ENCODE measurements at regions not wholly inside any gene's neighbourhood (a gene's known extent, or its start where the extent isn't known, plus 50 kb on each side); places are given as distances from the start of the nearest gene placed in this dataset.

DNA sequence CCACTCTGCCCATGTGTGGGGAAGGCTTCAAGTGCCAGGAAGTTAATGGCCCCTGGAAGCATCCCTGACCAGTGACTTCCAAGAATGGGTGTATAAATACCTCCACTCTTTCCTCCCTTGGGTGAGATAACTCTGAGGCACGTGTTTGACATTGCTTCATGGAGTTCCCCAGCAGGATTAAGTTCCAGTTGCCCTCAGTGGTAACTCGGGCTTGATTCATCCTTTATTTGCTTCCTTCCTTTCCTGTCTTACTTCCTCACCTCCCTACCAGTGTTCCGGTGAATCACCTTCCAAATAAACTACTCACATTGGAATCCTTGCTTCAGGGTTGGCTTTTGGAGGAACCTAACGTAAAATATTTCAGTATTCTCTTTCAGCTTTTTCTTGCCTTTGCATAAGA lies 84.6 kb upstream of the JAG1 start:
- Histone ChIP-seq H3K4me3 (no peak overlapping the region), H3K9me3 (ENCODE audit: low read depth) (no peaks in the 10 kb centered on the region), H3K9ac (no peak overlapping the region), H3K27me3 (no peaks in the 10 kb centered on the region), H3K79me2 (ENCODE audit: low read depth) (no peaks in the 10 kb centered on the region), H4K20me1 (ENCODE audit: low read depth) (no peaks in the 10 kb centered on the region), H2AFZ (replicated peaks) (no peak overlapping the region), H3F3A (ENCODE audit: low read depth) (no peaks in the 10 kb centered on the region), H3K4me1 (peaks cover 8% of the 10 kb centered on the region), H3K36me3 (no peaks in the 10 kb centered on the region), H3K4me2 (no peak overlapping the region), H3K27ac (no peak overlapping the region)
- no peaks in the 10 kb centered on the region for H3K36me3 Mint-ChIP-seq
- peaks cover 13% of the 10 kb centered on the region for H3K4me1 Mint-ChIP-seq
- no peaks in the 10 kb centered on the region for H3K9me3 Mint-ChIP-seq
- H3K27ac Mint-ChIP-seq: no peak overlapping the region
- peaks cover 3% of the 10 kb centered on the region for H3K27me3 Mint-ChIP-seq (ENCODE audit: insufficient read depth, low read depth)
- TF ChIP-seq EZH2phosphoT487 (IDR thresholded peaks at IDR 0.05): no peak
- no peak for TF ChIP-seq EZH2 (IDR thresholded peaks at IDR 0.05)
- TF ChIP-seq, protein P1, sequence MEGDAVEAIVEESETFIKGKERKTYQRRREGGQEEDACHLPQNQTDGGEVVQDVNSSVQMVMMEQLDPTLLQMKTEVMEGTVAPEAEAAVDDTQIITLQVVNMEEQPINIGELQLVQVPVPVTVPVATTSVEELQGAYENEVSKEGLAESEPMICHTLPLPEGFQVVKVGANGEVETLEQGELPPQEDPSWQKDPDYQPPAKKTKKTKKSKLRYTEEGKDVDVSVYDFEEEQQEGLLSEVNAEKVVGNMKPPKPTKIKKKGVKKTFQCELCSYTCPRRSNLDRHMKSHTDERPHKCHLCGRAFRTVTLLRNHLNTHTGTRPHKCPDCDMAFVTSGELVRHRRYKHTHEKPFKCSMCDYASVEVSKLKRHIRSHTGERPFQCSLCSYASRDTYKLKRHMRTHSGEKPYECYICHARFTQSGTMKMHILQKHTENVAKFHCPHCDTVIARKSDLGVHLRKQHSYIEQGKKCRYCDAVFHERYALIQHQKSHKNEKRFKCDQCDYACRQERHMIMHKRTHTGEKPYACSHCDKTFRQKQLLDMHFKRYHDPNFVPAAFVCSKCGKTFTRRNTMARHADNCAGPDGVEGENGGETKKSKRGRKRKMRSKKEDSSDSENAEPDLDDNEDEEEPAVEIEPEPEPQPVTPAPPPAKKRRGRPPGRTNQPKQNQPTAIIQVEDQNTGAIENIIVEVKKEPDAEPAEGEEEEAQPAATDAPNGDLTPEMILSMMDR (IDR thresholded peaks at IDR 0.05): no peak
- no peak overlapping the region for H3K4me3 Mint-ChIP-seq
- no peak for DNase-seq (ENCODE audit: low spot score)

- Histone ChIP-seq H3K36me3 (no peaks in the 10 kb centered on the region), H2AFZ (replicated peaks) (no peak overlapping the region), H3K4me3 (no peak overlapping the region), H3K9ac (no peak overlapping the region), H3K27me3 (peaks cover 9% of the 10 kb centered on the region), H3K79me2 (ENCODE audit: low read depth) (no peaks in the 10 kb centered on the region), H3K4me1 (peaks cover 8% of the 10 kb centered on the region), H3F3A (ENCODE audit: low read depth) (no peaks in the 10 kb centered on the region), H3K4me2 (no peak overlapping the region), H4K20me1 (ENCODE audit: low read depth) (no peaks in the 10 kb centered on the region), H3K27ac (no peak overlapping the region), H3K9me3 (ENCODE audit: low read depth) (no peaks in the 10 kb centered on the region)
- no peak for DNase-seq (ENCODE audit: low spot score)
- Mint-ChIP-seq H3K4me3 (no peak overlapping the region), H3K9me3 (peaks cover 5% of the 10 kb centered on the region), H3K36me3 (no peaks in the 10 kb centered on the region), H3K27me3 (ENCODE audit: insufficient read depth, low read depth) (no peaks in the 10 kb centered on the region), H3K27ac (no peak overlapping the region), H3K4me1 (peaks cover 17% of the 10 kb centered on the region)
- TF ChIP-seq EZH2 (IDR thresholded peaks at IDR 0.05) (no peak), EZH2phosphoT487 (IDR thresholded peaks at IDR 0.05) (no peak)
- TF ChIP-seq, protein P1 (IDR thresholded peaks at IDR 0.05): no peak
These were observed 87.4 kb upstream of the JAG1 start for GRCh38 chr20:10761232-10761631.

GRCh38 chr20:10761786-10762185 lies 88.0 kb upstream of the JAG1 start:
- no peaks in the 10 kb centered on the region for H3K27me3 Mint-ChIP-seq (ENCODE audit: insufficient read depth, low read depth)
- Histone ChIP-seq H2AFZ (replicated peaks) (no peak overlapping the region), H4K20me1 (ENCODE audit: low read depth) (no peaks in the 10 kb centered on the region), H3K9ac (no peak overlapping the region), H3K9me3 (ENCODE audit: low read depth) (no peaks in the 10 kb centered on the region), H3K36me3 (no peaks in the 10 kb centered on the region), H3K79me2 (ENCODE audit: low read depth) (no peaks in the 10 kb centered on the region), H3K4me1 (peaks cover 8% of the 10 kb centered on the region), H3F3A (ENCODE audit: low read depth) (no peaks in the 10 kb centered on the region), H3K27ac (no peak overlapping the region), H3K4me3 (no peak overlapping the region), H3K27me3 (peaks cover 15% of the 10 kb centered on the region), H3K4me2 (no peak overlapping the region)
- TF ChIP-seq, protein P1 (IDR thresholded peaks at IDR 0.05): no peak
- no peak for TF ChIP-seq EZH2 (IDR thresholded peaks at IDR 0.05)
- no peak for TF ChIP-seq EZH2phosphoT487 (IDR thresholded peaks at IDR 0.05)
- no peak overlapping the region for H3K27ac Mint-ChIP-seq
- no peaks in the 10 kb centered on the region for H3K36me3 Mint-ChIP-seq
- H3K4me1 Mint-ChIP-seq: peaks cover 17% of the 10 kb centered on the region
- no peak overlapping the region for H3K4me3 Mint-ChIP-seq
- no peak for DNase-seq (ENCODE audit: low spot score)
- H3K9me3 Mint-ChIP-seq: peaks cover 7% of the 10 kb centered on the region
